ENCODE measurements at regions not wholly inside any gene's neighbourhood (a gene's known extent, or its start where the extent isn't known, plus 50 kb on each side); places are given as distances from the start of the nearest gene placed in this dataset.

DNA sequence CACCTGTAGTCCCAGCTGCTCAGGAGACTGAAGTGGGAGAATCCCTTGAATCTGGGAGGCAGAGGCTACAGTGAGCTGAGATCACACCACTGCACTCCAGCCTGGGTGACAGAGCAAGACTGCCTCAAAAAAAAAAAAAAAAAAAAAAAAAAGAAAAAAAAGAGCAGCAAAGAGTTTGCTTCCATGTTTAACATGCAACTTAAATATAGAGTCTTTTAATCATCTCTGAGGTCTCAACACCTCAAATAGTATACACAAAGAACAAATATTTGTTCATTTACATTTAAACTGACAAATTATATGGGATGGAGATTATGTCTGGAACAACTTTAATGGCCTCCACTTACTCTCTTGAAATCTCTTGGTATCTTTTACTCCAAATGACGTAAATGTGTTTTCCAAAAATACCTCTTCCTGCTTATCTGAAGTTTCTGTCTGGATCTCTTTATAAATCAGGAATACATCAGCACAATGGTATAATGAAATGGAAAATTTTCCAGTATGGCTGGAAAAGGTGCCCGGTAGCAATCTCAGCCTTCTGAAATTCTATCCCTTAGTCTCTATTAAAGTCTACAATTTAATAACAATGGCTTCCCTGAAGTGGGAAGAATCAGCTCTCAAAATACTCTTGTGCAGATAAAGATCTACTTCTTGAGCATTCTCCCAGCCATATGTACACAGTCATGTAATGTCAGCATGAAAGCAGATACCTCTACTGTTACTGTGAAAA lies 258.5 kb downstream of the OMA1 start:
- no peak for DNase-seq (ENCODE audit: extremely low read depth, insufficient read length)
- Histone ChIP-seq H3K36me3 (ENCODE audit: control insufficient read depth, insufficient read depth, low read length) (no peaks in the 10 kb centered on the region), H3K4me3 (replicated peaks; ENCODE audit: low read depth, low read length) (no peak overlapping the region), H3K27me3 (replicated peaks; ENCODE audit: control insufficient read depth, insufficient read depth, low read length) (no peaks in the 10 kb centered on the region)
- TF ChIP-seq, protein P1, sequence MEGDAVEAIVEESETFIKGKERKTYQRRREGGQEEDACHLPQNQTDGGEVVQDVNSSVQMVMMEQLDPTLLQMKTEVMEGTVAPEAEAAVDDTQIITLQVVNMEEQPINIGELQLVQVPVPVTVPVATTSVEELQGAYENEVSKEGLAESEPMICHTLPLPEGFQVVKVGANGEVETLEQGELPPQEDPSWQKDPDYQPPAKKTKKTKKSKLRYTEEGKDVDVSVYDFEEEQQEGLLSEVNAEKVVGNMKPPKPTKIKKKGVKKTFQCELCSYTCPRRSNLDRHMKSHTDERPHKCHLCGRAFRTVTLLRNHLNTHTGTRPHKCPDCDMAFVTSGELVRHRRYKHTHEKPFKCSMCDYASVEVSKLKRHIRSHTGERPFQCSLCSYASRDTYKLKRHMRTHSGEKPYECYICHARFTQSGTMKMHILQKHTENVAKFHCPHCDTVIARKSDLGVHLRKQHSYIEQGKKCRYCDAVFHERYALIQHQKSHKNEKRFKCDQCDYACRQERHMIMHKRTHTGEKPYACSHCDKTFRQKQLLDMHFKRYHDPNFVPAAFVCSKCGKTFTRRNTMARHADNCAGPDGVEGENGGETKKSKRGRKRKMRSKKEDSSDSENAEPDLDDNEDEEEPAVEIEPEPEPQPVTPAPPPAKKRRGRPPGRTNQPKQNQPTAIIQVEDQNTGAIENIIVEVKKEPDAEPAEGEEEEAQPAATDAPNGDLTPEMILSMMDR (IDR thresholded peaks at IDR 0.05; ENCODE audit: insufficient read depth, low read length, poor library complexity, severe bottlenecking) = no peak

DNA sequence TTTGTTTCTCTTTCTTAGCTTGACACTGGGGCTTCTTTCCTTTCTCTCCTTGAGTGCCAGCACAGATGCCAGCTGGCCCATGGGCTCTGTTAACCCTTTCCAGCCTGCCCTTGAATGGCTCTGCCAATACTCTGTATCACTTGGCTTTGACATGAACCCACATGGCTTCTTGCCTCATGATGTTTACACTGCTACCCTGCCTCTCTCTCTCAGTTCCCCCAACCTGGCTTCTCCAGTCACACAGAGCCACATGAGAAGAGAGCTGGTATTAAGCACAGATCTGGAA lies 262.4 kb downstream of the OMA1 start:
- Histone ChIP-seq H3K36me3 (ENCODE audit: control insufficient read depth, insufficient read depth, low read length) (no peaks in the 10 kb centered on the region), H3K4me3 (replicated peaks; ENCODE audit: low read depth, low read length) (no peak overlapping the region), H3K27me3 (replicated peaks; ENCODE audit: control insufficient read depth, insufficient read depth, low read length) (no peaks in the 10 kb centered on the region)
- TF ChIP-seq, protein P1 (IDR thresholded peaks at IDR 0.05; ENCODE audit: insufficient read depth, low read length, poor library complexity, severe bottlenecking) = no peak
- DNase-seq (ENCODE audit: extremely low read depth, insufficient read length) = no peak

DNA sequence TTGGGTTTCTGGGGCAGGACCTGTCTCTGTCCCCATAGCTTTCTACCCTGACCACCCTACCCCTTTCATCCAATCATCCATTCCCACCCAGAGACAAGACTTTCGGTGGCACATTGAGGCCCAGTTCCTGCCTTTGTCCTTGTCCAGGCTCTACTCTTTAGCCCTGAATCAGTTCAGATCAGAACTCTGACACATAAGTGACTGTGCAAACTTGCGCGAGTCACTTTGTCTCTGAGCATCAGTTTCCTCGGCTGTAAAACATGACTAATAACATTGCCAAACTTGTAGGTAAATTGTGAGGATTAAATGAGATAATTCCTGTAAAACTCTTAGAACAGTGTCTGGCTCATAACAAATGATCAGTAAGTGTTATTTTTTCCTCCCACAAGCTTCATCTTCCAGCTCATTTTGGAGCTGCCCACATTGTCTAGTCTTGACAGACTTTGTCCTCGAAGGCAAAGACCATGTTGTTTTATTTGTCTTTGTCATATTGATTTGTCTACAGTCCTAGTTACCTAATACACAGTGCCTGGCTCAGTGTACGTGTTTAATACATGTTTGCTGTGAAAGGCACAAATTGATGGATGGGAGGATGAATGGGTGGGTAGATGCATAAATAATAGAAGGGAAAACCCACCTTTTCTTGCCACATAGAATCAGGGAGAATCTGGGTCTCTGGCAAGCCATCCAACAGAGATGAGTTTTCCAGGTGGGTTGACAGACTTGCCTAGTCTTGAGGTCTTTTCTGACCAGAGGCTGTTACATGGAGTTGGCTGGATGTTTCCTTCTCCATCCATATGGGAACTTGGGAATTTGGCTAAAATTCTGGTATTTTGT lies 262.9 kb downstream of the OMA1 start:
- no peaks in the 10 kb centered on the region for H3K27me3 ChIP-seq (replicated peaks; ENCODE audit: control insufficient read depth, insufficient read depth, low read length)
- DNase-seq (ENCODE audit: extremely low read depth, insufficient read length) = no peak
- H3K4me3 ChIP-seq (replicated peaks; ENCODE audit: low read depth, low read length) = no peak overlapping the region
- TF ChIP-seq, protein P1 (IDR thresholded peaks at IDR 0.05; ENCODE audit: insufficient read depth, low read length, poor library complexity, severe bottlenecking) = no peak
- no peaks in the 10 kb centered on the region for H3K36me3 ChIP-seq (ENCODE audit: control insufficient read depth, insufficient read depth, low read length)

DNA sequence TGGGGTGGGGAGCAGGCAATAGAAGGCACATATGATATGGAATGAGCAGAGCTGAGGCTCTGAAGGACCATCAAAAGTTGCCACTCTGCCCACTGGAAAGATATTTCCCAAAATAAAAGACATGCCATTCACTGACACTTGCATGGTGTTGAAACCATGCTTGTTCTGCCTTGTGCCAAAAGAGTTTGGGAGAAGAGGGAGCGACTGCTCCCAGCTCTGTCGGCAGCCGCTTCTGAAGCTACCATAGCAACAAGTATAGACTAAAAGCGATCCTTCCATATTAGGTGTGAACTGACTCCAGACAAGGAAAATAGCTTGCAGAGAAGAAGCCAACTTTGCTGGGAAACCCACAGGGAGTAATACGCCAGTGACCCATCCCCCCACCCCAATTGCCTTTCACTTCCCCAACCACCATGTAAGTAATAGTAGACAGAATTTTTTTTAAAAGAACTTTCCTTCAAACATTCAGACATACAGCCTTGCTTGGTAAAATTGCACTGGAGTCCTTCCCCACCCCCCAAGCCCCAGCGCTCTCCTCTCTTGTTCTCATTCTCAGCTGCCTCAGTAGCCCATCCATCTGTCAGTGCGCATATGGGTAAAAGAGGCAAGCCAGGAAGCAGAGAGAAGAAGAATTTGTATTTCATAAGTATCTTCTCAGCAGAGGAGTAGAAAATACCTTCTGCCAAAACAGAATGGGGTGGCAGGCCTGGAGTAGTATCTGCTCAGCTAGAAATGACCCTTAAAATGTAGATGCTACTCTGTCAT lies 263.7 kb downstream of the OMA1 start:
- H3K27me3 ChIP-seq (replicated peaks; ENCODE audit: control insufficient read depth, insufficient read depth, low read length) = no peaks in the 10 kb centered on the region
- TF ChIP-seq, protein P1 (IDR thresholded peaks at IDR 0.05; ENCODE audit: insufficient read depth, low read length, poor library complexity, severe bottlenecking) = no peak
- no peak for DNase-seq (ENCODE audit: extremely low read depth, insufficient read length)
- H3K36me3 ChIP-seq (ENCODE audit: control insufficient read depth, insufficient read depth, low read length) = no peaks in the 10 kb centered on the region
- H3K4me3 ChIP-seq (replicated peaks; ENCODE audit: low read depth, low read length) = no peak overlapping the region

DNA sequence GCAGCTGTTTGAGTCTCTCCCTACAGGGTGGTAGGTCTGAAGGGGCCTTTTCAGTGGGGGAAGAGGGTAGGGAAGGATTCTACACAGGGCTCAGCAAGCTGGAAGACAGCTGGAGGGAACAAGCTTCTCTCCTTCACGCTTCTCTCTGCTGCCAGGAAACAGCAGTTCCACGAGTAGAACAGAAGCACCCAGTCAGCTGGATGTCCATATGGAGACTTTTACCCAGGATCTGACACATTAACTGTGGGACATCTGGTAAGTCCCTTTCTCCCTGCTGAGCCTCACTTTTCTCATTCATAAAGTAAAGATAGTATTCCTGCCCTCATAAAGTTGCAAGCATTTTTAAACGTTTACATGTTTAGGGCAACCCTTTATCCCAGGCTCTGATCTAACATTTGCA lies 280.3 kb downstream of the OMA1 start:
- TF ChIP-seq, protein P1 (IDR thresholded peaks at IDR 0.05; ENCODE audit: insufficient read depth, low read length, poor library complexity, severe bottlenecking) = no peak
- no peak overlapping the region for H3K4me3 ChIP-seq (replicated peaks; ENCODE audit: low read depth, low read length)
- DNase-seq (ENCODE audit: extremely low read depth, insufficient read length) = no peak
- H3K27me3 ChIP-seq (replicated peaks; ENCODE audit: control insufficient read depth, insufficient read depth, low read length) = no peaks in the 10 kb centered on the region
- no peaks in the 10 kb centered on the region for H3K36me3 ChIP-seq (ENCODE audit: control insufficient read depth, insufficient read depth, low read length)

Data from GM06990 (cell line).